Prostate gland (tissue), 2 donors: ENCODE measurements at regions not wholly inside any gene's neighbourhood (a gene's known extent, or its start where the extent isn't known, plus 50 kb on each side); places are given as distances from the start of the nearest gene placed in this dataset.
"Not testable (repeated sequence)": the region's sequence is repeated elsewhere in the genome, so short reads cannot be mapped to it uniquely, and the experiment has no call there.

ENCODE experiments used
- DNase-seq: peaks from one replicate; pipeline ENCODE4 v3.0.0-alpha.2; 2019; ENCODE audit warnings: low spot score
- H3K27ac ChIP-seq, 2 donors: fragments of 200-600 bp; sonication (generic); 2 replicates each; pipeline ENCODE4 v1.5.1; 2017 to 2019
- H3K27me3 ChIP-seq: fragments of 200-600 bp; sonication (generic); replicated peaks from 2 replicates; pipeline ENCODE4 v1.5.1; 2019; ENCODE audit not compliant: insufficient read depth
- H3K36me3 ChIP-seq, 2 donors: fragments of 200-600 bp; sonication (generic); 1 replicate in 1 of 2; 2 replicates in 1 of 2; pipeline versions ENCODE4 v1.5.1 to v1.8.1; 2017 to 2019
- H3K4me1 ChIP-seq: fragments of 200-600 bp; sonication (generic); replicated peaks from 2 replicates; pipeline ENCODE4 v1.5.1; 2019
- H3K4me3 ChIP-seq, 2 donors: fragments of 200-600 bp; sonication (generic); 2 replicates each; pipeline ENCODE4 v1.5.1; 2017 to 2019
- H3K9me3 ChIP-seq: fragments of 200-600 bp; sonication (generic); 2 replicates; pipeline ENCODE4 v1.5.1; 2017
- CTCF ChIP-seq, 4 experiments: fragments of 200-600 bp in 2 of 4; fragments of 450-650 bp in 2 of 4; sonication (generic) in 2 of 4; IDR thresholded peaks; 1 replicate in 3 of 4; 2 replicates in 1 of 4; pipeline ENCODE4 v1.5.1; 2016 to 2019; ENCODE audit warnings: antibody characterized with exemption in 4 of 4, mild to moderate bottlenecking in 2 of 4, moderate library complexity in 2 of 4
- POLR2A ChIP-seq: fragments of 450-650 bp; IDR thresholded peaks from one replicate; pipeline ENCODE4 v1.6.1; 2016; ENCODE audit warnings: antibody characterized with exemption, mild to moderate bottlenecking
- POLR2AphosphoS5 ChIP-seq: sonication (generic); formaldehyde crosslinking; IDR thresholded peaks from one replicate; pipeline ENCODE4 v1.6.1; 2017; ENCODE audit warnings: antibody characterized with exemption
- WGBS: methylation state at CpG from one replicate; pipeline ENCODE4 v1.1.5; 2018; 5-methylcytosine and 5-hydroxymethylcytosine counted together
- intact Hi-C: fragments of 100-400 bp; cut with DNase I; formaldehyde crosslinking; loops from one replicate; pipeline ENCODE4 v1.14.2; 2022

DNA sequence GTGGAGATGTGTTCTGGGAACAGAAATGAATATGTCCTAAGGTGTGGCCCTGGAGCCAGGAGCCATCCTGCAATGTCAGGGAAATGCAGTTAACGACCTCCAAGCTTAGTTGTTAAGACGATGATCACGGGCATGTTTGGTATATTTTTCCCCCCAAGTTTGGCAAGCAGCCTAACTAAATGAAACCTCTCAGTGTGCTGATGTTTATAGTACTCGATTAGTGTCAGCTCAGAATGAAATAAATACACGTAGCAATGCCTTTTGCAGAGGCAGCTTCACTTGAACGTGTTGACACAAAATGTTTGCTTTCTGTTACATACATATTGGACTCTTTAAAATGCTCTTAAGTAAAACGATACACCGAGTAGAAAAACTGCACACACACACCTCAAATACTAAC, 76.2 kb upstream of the OLIG3 start:
- 18% methylated on average over 8 of the region's 8 CpGs for WGBS
- H3K27ac ChIP-seq: no peak overlapping the region
- intact Hi-C loops: no loop called here
- no peak overlapping the region for H3K4me3 ChIP-seq
- no peaks in the 10 kb centered on the region for H3K4me1 ChIP-seq
- H3K36me3 ChIP-seq: no peaks in the 10 kb centered on the region
- TF ChIP-seq POLR2A: no peak
- peak; percentile 14 for TF ChIP-seq POLR2AphosphoS5
- H3K9me3 ChIP-seq: no peaks in the 10 kb centered on the region
- H3K27me3 ChIP-seq: no peaks in the 10 kb centered on the region
- peak; percentile 7 for DNase-seq

DNA sequence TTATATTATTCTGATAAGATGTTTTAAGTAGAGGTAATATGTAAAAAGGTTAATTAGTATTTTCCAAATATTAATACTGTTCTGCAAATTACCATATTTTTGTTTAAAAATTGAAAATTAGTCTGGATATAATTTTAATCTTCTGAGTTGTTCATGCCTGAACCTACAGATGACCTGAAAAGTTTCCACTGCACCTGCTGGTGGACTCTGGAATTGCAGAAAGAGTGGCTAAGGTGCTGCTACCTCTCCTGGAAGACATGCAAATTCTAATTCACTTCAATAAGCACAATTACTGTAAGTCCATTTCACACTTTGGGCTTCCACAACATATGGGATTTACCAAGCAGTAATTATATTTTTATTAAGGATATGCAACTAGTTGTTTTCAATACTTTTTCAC, 77.7 kb upstream of the OLIG3 start:
- TF ChIP-seq POLR2AphosphoS5 (no peak), CTCF (IDR thresholded peaks at IDR 0.05) (peak in 2 of 4 experiments; percentile 19 to 34)
- Histone ChIP-seq H3K4me3 (no peak overlapping the region), H3K27ac (no peak overlapping the region), H3K27me3 (no peaks in the 10 kb centered on the region), H3K9me3 (no peaks in the 10 kb centered on the region), H3K36me3 (no peaks in the 10 kb centered on the region), H3K4me1 (no peaks in the 10 kb centered on the region)
- intact Hi-C loops: no loop called here
- DNase-seq: no peak

- 62% methylated on average over 4 of the region's 4 CpGs for WGBS
- no peak for TF ChIP-seq POLR2A
- no peak for TF ChIP-seq CTCF (IDR thresholded peaks at IDR 0.05)
- no peak for TF ChIP-seq POLR2AphosphoS5
- intact Hi-C loops: no loop called here
These were observed 79.5 kb upstream of the OLIG3 start for GRCh38 chr6:137573739-137574138.

DNA sequence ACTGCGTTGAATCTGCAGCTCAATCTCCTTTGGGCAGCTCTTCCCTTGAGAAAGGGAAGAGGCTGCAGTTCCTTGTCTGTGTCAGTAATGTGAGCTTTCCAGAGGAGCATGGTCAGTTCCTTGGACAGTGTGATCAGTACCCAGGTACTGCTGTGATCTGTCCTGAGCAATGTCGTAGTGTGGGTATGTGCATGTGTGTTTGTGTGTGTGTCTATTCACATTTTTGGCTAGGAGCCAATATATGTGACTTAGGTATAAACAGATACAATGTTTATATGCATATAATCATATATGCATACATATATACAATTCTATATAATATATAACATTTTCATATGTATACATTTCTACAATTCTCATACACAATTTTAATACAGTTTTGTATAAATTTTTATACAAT, 85.4 kb upstream of the OLIG3 start:
- Histone ChIP-seq H3K36me3 (no peaks in the 10 kb centered on the region), H3K4me3 (no peak overlapping the region), H3K9me3 (no peaks in the 10 kb centered on the region), H3K27ac (no peak overlapping the region), H3K4me1 (no peaks in the 10 kb centered on the region), H3K27me3 (no peaks in the 10 kb centered on the region)
- TF ChIP-seq CTCF (IDR thresholded peaks at IDR 0.05) (no peak), POLR2A (no peak), POLR2AphosphoS5 (no peak)
- 81% methylated on average over 2 of the region's 2 CpGs for WGBS
- intact Hi-C loops: no loop called here
- no peak for DNase-seq

More at GRCh38 chr6:137573739-137574138, 79.5 kb upstream of the OLIG3 start:
- Histone ChIP-seq H3K27me3 (no peaks in the 10 kb centered on the region), H3K27ac (no peak overlapping the region), H3K9me3 (no peaks in the 10 kb centered on the region), H3K36me3 (no peaks in the 10 kb centered on the region), H3K4me3 (no peak overlapping the region), H3K4me1 (no peaks in the 10 kb centered on the region)
- no peak for DNase-seq

GRCh38 chr6:137581019-137581707, 87.0 kb upstream of the OLIG3 start:
- no peak for TF ChIP-seq POLR2AphosphoS5
- TF ChIP-seq CTCF (IDR thresholded peaks at IDR 0.05): no peak
- no peak for TF ChIP-seq POLR2A
- H3K27me3 ChIP-seq: no peaks in the 10 kb centered on the region
- no peak overlapping the region for H3K4me3 ChIP-seq
- H3K27ac ChIP-seq: no peak overlapping the region
- no peaks in the 10 kb centered on the region for H3K9me3 ChIP-seq
- no peaks in the 10 kb centered on the region for H3K4me1 ChIP-seq
- 69% methylated on average over 3 of the region's 3 CpGs for WGBS
- no peak for DNase-seq
- H3K36me3 ChIP-seq: no peaks in the 10 kb centered on the region
- intact Hi-C loops: no loop called here

GRCh38 chr6:137583519-137583918, 89.3 kb upstream of the OLIG3 start:
- H3K4me3 ChIP-seq, H3K9me3 ChIP-seq, intact Hi-C loops, DNase-seq, H3K27ac ChIP-seq, H3K36me3 ChIP-seq, H3K4me1 ChIP-seq, H3K27me3 ChIP-seq: not testable (repeated sequence)
- WGBS: 92% methylated on average over 6 of the region's 6 CpGs
